T-helper 17 cell (primary cell): ENCODE measurements at regions not wholly inside any gene's neighbourhood (a gene's known extent, or its start where the extent isn't known, plus 50 kb on each side); places are given as distances from the start of the nearest gene placed in this dataset.
A peak's percentile ranks its signal among the peaks of the same experiment; 100 is the strongest.

Experiments used
- ATAC-seq: fragments of 150-1000 bp; cut with Tn5 transposase; 2 replicates; pipeline ENCODE4 v1.10.0; 2021; ENCODE audit warnings: mild to moderate bottlenecking, moderate library complexity
- DNase-seq, 3 donors: peaks; one replicate each; pipeline versions ENCODE4 v3.0.0 to v3.0.0-alpha.2; 2020 to 2021
- H3K9me3 ChIP-seq: one replicate; pipeline ENCODE4 v1.7.0; 2013; ENCODE audit warnings: low read length, mild to moderate bottlenecking; ENCODE audit not compliant: control insufficient read depth, poor library complexity, severe bottlenecking
- H3K27ac Mint-ChIP-seq: one replicate; pipeline ENCODE4 v1.8.0; 2022; ENCODE audit warnings: mild to moderate bottlenecking, moderate library complexity, mixed read lengths
- H3K27me3 Mint-ChIP-seq: one replicate; pipeline ENCODE4 v1.8.0; 2022; ENCODE audit warnings: mixed read lengths
- H3K36me3 Mint-ChIP-seq: one replicate; pipeline ENCODE4 v1.8.0; 2022; ENCODE audit warnings: low read depth, mixed read lengths
- H3K4me1 Mint-ChIP-seq: one replicate; pipeline ENCODE4 v1.8.0; 2022; ENCODE audit warnings: mild to moderate bottlenecking, mixed read lengths
- H3K4me3 Mint-ChIP-seq: one replicate; pipeline ENCODE4 v1.8.0; 2022; ENCODE audit warnings: mild to moderate bottlenecking, moderate library complexity, mixed read lengths

DNA sequence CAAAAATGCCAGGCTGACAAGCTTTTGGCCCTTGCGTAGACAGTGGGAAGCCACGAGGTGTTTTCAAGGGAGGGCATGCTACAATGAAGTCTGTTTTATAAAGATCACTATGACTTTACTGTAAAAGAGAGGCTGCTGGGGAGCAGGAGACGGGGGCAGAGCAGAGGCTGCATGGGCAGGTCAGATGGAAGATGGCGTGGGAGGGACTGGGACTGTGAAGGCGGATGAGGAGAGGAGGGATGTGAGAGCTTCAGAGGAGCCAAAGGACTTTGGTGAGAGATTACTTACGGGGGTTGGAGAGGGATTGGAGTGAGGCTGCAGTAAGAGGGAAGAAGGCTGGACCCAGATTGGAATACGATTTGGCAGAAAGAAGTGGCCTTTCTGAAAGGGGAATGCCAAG, 86.6 kb upstream of the PCBD1 start:
- H3K4me3 Mint-ChIP-seq, result no peak overlapping the region
- no peak for DNase-seq
- H3K27me3 Mint-ChIP-seq, result peaks cover 44% of the 10 kb centered on the region
- no peaks in the 10 kb centered on the region for H3K36me3 Mint-ChIP-seq
- H3K9me3 ChIP-seq, result no peaks in the 10 kb centered on the region
- no peak for ATAC-seq
- no peaks in the 10 kb centered on the region for H3K4me1 Mint-ChIP-seq
- H3K27ac Mint-ChIP-seq, result no peak overlapping the region

DNA sequence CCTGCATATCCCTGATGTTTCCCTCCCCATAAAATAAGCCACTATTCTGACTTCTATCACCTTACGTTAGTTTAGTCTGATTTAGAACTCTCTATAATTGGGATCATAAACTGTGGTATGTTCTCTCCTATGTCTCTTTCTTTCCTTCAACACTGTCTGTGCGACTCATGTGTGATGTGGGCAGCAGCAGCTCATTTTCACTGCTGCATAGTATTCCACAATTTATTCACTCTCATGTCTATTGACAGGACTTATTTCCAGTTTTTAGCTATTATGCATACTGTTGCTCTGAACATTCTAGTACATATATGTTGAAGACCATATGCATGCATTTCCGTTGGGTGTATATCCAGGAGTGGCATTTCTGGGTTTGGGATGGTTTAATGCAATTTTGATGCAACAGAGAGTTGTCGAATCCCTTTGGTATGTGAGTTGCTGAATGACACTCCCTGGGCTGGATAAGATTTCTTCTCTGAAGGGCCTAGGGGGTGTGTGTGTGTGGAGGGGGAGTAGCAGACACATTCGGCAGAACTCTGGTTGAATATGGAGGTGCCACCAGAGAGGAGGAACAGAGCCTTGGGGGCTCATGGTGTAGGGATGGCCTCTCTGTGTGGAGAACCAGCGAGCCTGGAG, 87.8 kb upstream of the PCBD1 start:
- Mint-ChIP-seq H3K36me3 (no peaks in the 10 kb centered on the region), H3K4me1 (no peaks in the 10 kb centered on the region), H3K4me3 (no peak overlapping the region), H3K27me3 (peaks cover 33% of the 10 kb centered on the region), H3K27ac (no peak overlapping the region)
- H3K9me3 ChIP-seq, result no peaks in the 10 kb centered on the region
- no peak for DNase-seq
- ATAC-seq, result no peak

DNA sequence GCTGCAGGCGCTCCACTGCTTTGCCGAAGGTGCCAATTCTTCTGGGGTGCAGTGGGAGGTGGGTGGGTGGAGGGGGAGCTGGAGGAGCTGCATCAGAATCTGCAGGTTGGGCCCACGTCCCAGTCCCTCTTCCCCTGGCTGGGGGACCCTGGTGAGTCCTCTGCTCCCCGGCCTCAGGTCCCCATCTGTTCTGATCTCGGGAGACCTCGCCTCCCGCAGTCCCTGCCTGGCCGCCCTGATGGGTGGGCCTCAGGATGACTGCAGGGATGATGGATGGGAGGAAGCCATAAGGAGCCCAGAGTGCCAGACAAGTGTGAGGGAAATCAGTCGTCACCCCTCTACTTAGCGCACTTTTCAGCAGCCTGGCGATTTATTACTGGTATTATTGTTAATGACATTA, 89.3 kb upstream of the PCBD1 start:
- no peak overlapping the region for H3K27ac Mint-ChIP-seq
- H3K4me1 Mint-ChIP-seq, result peaks cover 4% of the 10 kb centered on the region
- H3K4me3 Mint-ChIP-seq, result no peak overlapping the region
- peaks cover 25% of the 10 kb centered on the region for H3K27me3 Mint-ChIP-seq
- DNase-seq (no peak), ATAC-seq (no peak)
- no peaks in the 10 kb centered on the region for H3K36me3 Mint-ChIP-seq
- no peaks in the 10 kb centered on the region for H3K9me3 ChIP-seq

DNA sequence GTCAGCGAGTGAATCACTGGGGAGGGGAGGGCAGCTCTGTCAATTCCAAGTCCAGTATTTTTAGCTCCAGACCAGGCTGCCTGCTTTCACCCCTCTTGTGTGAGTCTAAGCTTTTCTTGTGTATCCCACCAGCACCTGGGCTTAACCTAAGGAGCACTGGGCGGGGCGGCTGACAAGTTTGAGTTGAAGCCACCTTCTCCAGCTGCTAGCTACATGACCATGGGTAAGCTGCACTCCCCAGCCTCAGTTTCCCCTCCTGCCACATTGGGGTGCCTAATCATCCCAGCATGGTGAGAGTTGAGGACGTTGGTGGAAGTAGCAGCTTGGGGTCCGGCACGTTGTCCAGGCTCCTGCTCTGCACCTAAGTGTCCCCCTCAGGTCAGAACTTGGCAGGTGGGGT, 89.8 kb upstream of the PCBD1 start:
- ATAC-seq (no peak), DNase-seq (no peak)
- Mint-ChIP-seq H3K4me3 (no peak overlapping the region), H3K27me3 (peaks cover 23% of the 10 kb centered on the region), H3K27ac (no peak overlapping the region), H3K4me1 (peaks cover 10% of the 10 kb centered on the region), H3K36me3 (no peaks in the 10 kb centered on the region)
- no peaks in the 10 kb centered on the region for H3K9me3 ChIP-seq

- H3K36me3 Mint-ChIP-seq, result no peaks in the 10 kb centered on the region
- peaks cover 23% of the 10 kb centered on the region for H3K27me3 Mint-ChIP-seq
- no peaks in the 10 kb centered on the region for H3K9me3 ChIP-seq
- H3K4me1 Mint-ChIP-seq, result peaks cover 10% of the 10 kb centered on the region
- no peak for DNase-seq
- no peak overlapping the region for H3K4me3 Mint-ChIP-seq
- no peak overlapping the region for H3K27ac Mint-ChIP-seq
- ATAC-seq, result no peak
Measured at GRCh38 chr10:70978816-70979480, 90.6 kb upstream of the PCBD1 start.

- H3K36me3 Mint-ChIP-seq, result no peaks in the 10 kb centered on the region
- H3K9me3 ChIP-seq, result no peaks in the 10 kb centered on the region
- ATAC-seq, result no peak
- H3K27ac Mint-ChIP-seq, result no peak overlapping the region
- DNase-seq, result no peak
- peaks cover 13% of the 10 kb centered on the region for H3K27me3 Mint-ChIP-seq
- H3K4me1 Mint-ChIP-seq, result peaks cover 12% of the 10 kb centered on the region
- no peak overlapping the region for H3K4me3 Mint-ChIP-seq
Measured at GRCh38 chr10:70980687-70981086, 92.3 kb upstream of the PCBD1 start.

- Mint-ChIP-seq H3K4me3 (no peak overlapping the region), H3K27me3 (peaks cover 13% of the 10 kb centered on the region), H3K36me3 (no peaks in the 10 kb centered on the region), H3K4me1 (peaks cover 12% of the 10 kb centered on the region), H3K27ac (no peak overlapping the region)
- ATAC-seq (no peak), DNase-seq (no peak)
- H3K9me3 ChIP-seq, result no peaks in the 10 kb centered on the region
Measured at GRCh38 chr10:70981171-70981836, 92.9 kb upstream of the PCBD1 start.

DNA sequence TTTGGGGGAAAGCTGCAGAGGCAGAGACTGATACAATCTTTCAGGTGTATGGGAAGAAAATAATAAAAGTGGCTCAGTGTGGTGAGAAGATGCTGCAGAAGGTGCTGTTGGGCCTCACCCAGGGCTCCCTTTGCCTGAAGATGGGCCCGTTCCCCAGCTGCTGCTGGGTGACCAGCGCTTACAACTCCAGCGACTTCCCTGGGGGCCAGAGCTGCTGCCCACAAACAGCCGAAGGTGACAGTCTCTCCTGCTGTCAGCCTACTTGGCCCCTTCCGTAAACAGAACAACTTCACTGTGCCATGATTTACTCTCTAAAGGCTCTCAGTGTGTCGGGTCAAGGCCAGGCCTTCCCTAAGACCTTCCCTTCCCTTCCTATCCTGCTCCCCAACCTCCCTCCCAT, 93.6 kb upstream of the PCBD1 start:
- Mint-ChIP-seq H3K36me3 (no peaks in the 10 kb centered on the region), H3K27me3 (peaks cover 9% of the 10 kb centered on the region), H3K27ac (peak overlapping the region; percentile 59), H3K4me3 (peak overlapping the region; percentile 53), H3K4me1 (peaks cover 12% of the 10 kb centered on the region)
- no peak for ATAC-seq
- no peak for DNase-seq
- H3K9me3 ChIP-seq, result no peaks in the 10 kb centered on the region

DNA sequence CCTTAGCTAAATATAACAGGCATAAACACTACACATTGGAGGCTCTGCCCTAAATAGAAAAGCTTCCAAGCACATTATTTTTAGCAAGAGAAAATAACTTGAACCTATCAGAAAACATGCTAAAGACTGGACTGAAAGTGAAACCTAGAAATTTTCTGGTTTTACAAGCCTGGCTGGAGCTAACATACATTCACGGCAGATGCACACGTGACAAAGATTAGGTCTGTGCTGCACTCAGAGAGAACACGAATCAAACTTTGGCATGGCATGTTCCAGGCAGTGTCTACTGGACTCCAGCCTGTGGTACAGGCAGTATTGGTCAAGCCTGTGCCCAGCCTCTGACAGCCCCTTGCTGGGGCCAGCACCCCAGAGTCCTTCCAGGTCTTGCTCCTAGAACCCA, 94.1 kb upstream of the PCBD1 start:
- Mint-ChIP-seq H3K36me3 (no peaks in the 10 kb centered on the region), H3K4me3 (peak overlapping the region; percentile 53), H3K27ac (peak overlapping the region; percentile 59), H3K4me1 (peaks cover 12% of the 10 kb centered on the region), H3K27me3 (peaks cover 8% of the 10 kb centered on the region)
- no peaks in the 10 kb centered on the region for H3K9me3 ChIP-seq
- DNase-seq, result no peak
- peak; percentile 45 for ATAC-seq

DNA sequence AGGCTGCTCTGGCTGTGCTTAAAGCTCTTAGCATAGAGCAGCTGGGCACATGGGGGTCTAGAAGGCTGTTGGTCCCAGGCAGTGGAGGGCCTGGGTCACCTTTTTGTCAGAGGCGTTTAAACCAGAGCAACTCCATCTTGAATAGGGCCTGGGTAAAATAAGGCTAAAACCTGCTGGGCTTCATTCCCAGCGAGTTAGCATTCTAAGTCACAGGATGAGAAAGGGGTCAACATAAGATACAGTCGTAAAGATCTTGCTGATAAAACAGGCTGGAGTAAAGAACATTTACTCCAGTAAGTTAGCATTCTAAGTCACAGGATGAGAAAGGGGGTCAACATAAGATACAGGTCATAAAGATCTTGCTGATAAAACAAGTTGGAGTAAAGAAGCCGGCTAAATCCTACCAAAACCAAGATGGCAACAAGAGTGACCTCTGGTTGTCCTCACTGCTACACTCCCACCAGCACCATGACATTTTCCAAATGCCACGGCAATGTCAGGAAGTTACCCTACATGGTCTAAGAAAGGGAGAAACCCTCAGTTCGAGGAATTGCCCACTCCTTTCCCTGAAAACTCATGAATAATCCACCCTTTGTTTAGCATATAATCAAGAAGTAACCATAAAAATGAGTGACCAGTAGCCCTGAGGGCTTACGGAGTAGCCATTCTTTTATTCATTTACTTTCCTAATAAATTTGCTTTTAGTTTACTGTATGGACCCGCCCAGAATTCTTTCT, 96.8 kb upstream of the PCBD1 start:
- DNase-seq (no peak), ATAC-seq (no peak)
- Mint-ChIP-seq H3K4me1 (peaks cover 12% of the 10 kb centered on the region), H3K4me3 (no peak overlapping the region), H3K36me3 (no peaks in the 10 kb centered on the region), H3K27ac (no peak overlapping the region), H3K27me3 (peaks cover under 1% of the 10 kb centered on the region)
- no peaks in the 10 kb centered on the region for H3K9me3 ChIP-seq

- no peaks in the 10 kb centered on the region for H3K9me3 ChIP-seq
- Mint-ChIP-seq H3K27me3 (peaks cover 4% of the 10 kb centered on the region), H3K4me1 (peaks cover 12% of the 10 kb centered on the region), H3K36me3 (no peaks in the 10 kb centered on the region), H3K4me3 (no peak overlapping the region), H3K27ac (no peak overlapping the region)
- DNase-seq (no peak), ATAC-seq (no peak)
Measured at GRCh38 chr10:70985824-70986622, 97.7 kb upstream of the PCBD1 start.

GRCh38 chr10:70986623-70986950, 98.2 kb upstream of the PCBD1 start:
- Mint-ChIP-seq H3K27ac (no peak overlapping the region), H3K4me1 (peaks cover 12% of the 10 kb centered on the region), H3K4me3 (no peak overlapping the region), H3K36me3 (no peaks in the 10 kb centered on the region), H3K27me3 (peaks cover 4% of the 10 kb centered on the region)
- DNase-seq (no peak), ATAC-seq (no peak)
- H3K9me3 ChIP-seq, result no peaks in the 10 kb centered on the region
